Astrocyte of the spinal cord (primary cell): ENCODE measurements at regions not wholly inside any gene's neighbourhood (a gene's known extent, or its start where the extent isn't known, plus 50 kb on each side); places are given as distances from the start of the nearest gene placed in this dataset.

Source experiments
- DNase-seq: peaks from one replicate; pipeline ENCODE4 v3.0.0; 2011; ENCODE audit warnings: low read depth, low spot score
- H3K4me3 ChIP-seq: 2 replicates; pipeline ENCODE4 v1.5.1; 2011; ENCODE audit warnings: low read depth, mild to moderate bottlenecking, low read length, moderate library complexity
- CTCF ChIP-seq: IDR thresholded peaks from 2 replicates; pipeline ENCODE4 v1.5.1; 2012; ENCODE audit warnings: low read depth, mild to moderate bottlenecking, low read length, inconsistent platforms
- in situ Hi-C: cut with HindIII; loops from 2 replicates; pipeline ENCODE4 v1.10.0; 2017; ENCODE audit warnings: low sequenced_read_pairs

- no peak for TF ChIP-seq CTCF
- DNase-seq: no peak
- in situ Hi-C loops: no loop called here
- H3K4me3 ChIP-seq: no peak overlapping the region
These were observed 330.4 kb downstream of the EDEM1 start for GRCh38 chr3:5517921-5518320.

GRCh38 chr3:5520237-5520636, 332.7 kb downstream of the EDEM1 start:
- TF ChIP-seq CTCF: no peak
- no peak overlapping the region for H3K4me3 ChIP-seq
- in situ Hi-C loops: no loop called here
- no peak for DNase-seq

GRCh38 chr3:5523125-5523524, 335.6 kb downstream of the EDEM1 start:
- DNase-seq: no peak
- no peak for TF ChIP-seq CTCF
- no peak overlapping the region for H3K4me3 ChIP-seq
- in situ Hi-C loops: no loop called here

- TF ChIP-seq CTCF: no peak
- no peak for DNase-seq
- H3K4me3 ChIP-seq: no peak overlapping the region
- in situ Hi-C loops: no loop called here
These were observed 343.5 kb downstream of the EDEM1 start for GRCh38 chr3:5531039-5531438.

- no peak for TF ChIP-seq CTCF
- no peak overlapping the region for H3K4me3 ChIP-seq
- in situ Hi-C loops: no loop called here
- DNase-seq: no peak
These were observed 344.3 kb downstream of the EDEM1 start for GRCh38 chr3:5531741-5532290.

GRCh38 chr3:5540532-5540931, 353.0 kb downstream of the EDEM1 start:
- no peak for TF ChIP-seq CTCF
- in situ Hi-C loops: no loop called here
- no peak overlapping the region for H3K4me3 ChIP-seq
- no peak for DNase-seq

GRCh38 chr3:5542472-5542871, 355.0 kb downstream of the EDEM1 start:
- no peak for TF ChIP-seq CTCF
- in situ Hi-C loops: no loop called here

More at GRCh38 chr3:5542472-5542871, 355.0 kb downstream of the EDEM1 start:
- no peak overlapping the region for H3K4me3 ChIP-seq
- no peak for DNase-seq
